ENCODE measurements at regions not wholly inside any gene's neighbourhood (a gene's known extent, or its start where the extent isn't known, plus 50 kb on each side); places are given as distances from the start of the nearest gene placed in this dataset.

GRCh38 chr10:111739874-111740139 is 443.8 kb downstream of the GPAM start:
- no peak for DNase-seq
- intact Hi-C loops (cut with DNase I), result no loop called here

GRCh38 chr10:111745982-111746381 is 437.6 kb downstream of the GPAM start:
- intact Hi-C loops (cut with DNase I), result no loop called here
- no peak for DNase-seq

- intact Hi-C loops (cut with DNase I), result no loop called here
- no peak for DNase-seq
Measured at GRCh38 chr10:111747751-111748150, 435.8 kb downstream of the GPAM start.

GRCh38 chr10:111748184-111748583 is 435.4 kb downstream of the GPAM start:
- no peak for DNase-seq
- intact Hi-C loops (cut with DNase I), result no loop called here

- intact Hi-C loops (cut with DNase I), result no loop called here
- DNase-seq, result no peak
Measured at GRCh38 chr10:111750165-111750849, 433.3 kb downstream of the GPAM start.

GRCh38 chr10:111756217-111757061 is 427.1 kb downstream of the GPAM start:
- intact Hi-C loops (cut with DNase I), result no loop called here
- peak in 41 of 42 donors; percentile 3 to 78 (median 49) for DNase-seq

- intact Hi-C loops (cut with DNase I), result no loop called here
- no peak for DNase-seq
Measured at GRCh38 chr10:111758593-111758992, 425.0 kb downstream of the GPAM start.

GRCh38 chr10:111762114-111762513 is 421.5 kb downstream of the GPAM start:
- intact Hi-C loops (cut with DNase I), result no loop called here
- no peak for DNase-seq

- DNase-seq, result no peak
- intact Hi-C loops (cut with DNase I), result no loop called here
Measured at GRCh38 chr10:111765216-111765615, 418.3 kb downstream of the GPAM start.

GRCh38 chr10:111766464-111766863 is 417.1 kb downstream of the GPAM start:
- intact Hi-C loops (cut with DNase I), result no loop called here

GRCh38 chr10:111767661-111768060 is 415.9 kb downstream of the GPAM start:
- DNase-seq, result no peak
- intact Hi-C loops (cut with DNase I), result no loop called here

More at GRCh38 chr10:111766464-111766863, 417.1 kb downstream of the GPAM start:
- DNase-seq, result no peak

GRCh38 chr10:111773950-111774349 is 409.6 kb downstream of the GPAM start:
- DNase-seq, result no peak
- intact Hi-C loops (cut with DNase I), result no loop called here

GRCh38 chr10:111774486-111774885 is 409.1 kb downstream of the GPAM start:
- no peak for DNase-seq
- intact Hi-C loops (cut with DNase I), result no loop called here

GRCh38 chr10:111784436-111784835 is 399.1 kb downstream of the GPAM start:
- intact Hi-C loops (cut with DNase I), result no loop called here
- no peak for DNase-seq

- DNase-seq, result no peak
- intact Hi-C loops (cut with DNase I), result no loop called here
Measured at GRCh38 chr10:111784946-111785465, 398.6 kb downstream of the GPAM start.

- intact Hi-C loops (cut with DNase I), result no loop called here
- DNase-seq, result no peak
Measured at GRCh38 chr10:111785921-111786320, 397.6 kb downstream of the GPAM start.

- intact Hi-C loops (cut with DNase I), result no loop called here
- no peak for DNase-seq
Measured at GRCh38 chr10:111789821-111790220, 393.7 kb downstream of the GPAM start.

- no peak for DNase-seq
- intact Hi-C loops (cut with DNase I), result no loop called here
Measured at GRCh38 chr10:111801841-111802240, 381.7 kb downstream of the GPAM start.

GRCh38 chr10:111804781-111805180 is 378.8 kb downstream of the GPAM start:
- intact Hi-C loops (cut with DNase I), result no loop called here
- no peak for DNase-seq

GRCh38 chr10:111811517-111811916 is 372.0 kb downstream of the GPAM start:
- no peak for DNase-seq
- intact Hi-C loops (cut with DNase I), result no loop called here

GRCh38 chr10:111820471-111820870 is 363.1 kb downstream of the GPAM start:
- no peak for DNase-seq
- intact Hi-C loops (cut with DNase I), result no loop called here
